ENCODE measurements at regions not wholly inside any gene's neighbourhood (a gene's known extent, or its start where the extent isn't known, plus 50 kb on each side); places are given as distances from the start of the nearest gene placed in this dataset.

- TF ChIP-seq POLR2A (IDR thresholded peaks at IDR 0.05) (no peak), CTCF (IDR thresholded peaks at IDR 0.05 in 8 of 11, conservative IDR thresholded peaks at IDR 0.05 in 3 of 11) (no peak), POLR2AphosphoS5 (IDR thresholded peaks at IDR 0.05) (no peak)
Measured at GRCh38 chr4:18109676-18110075, 88.1 kb upstream of the LCORL start.
